ENCODE measurements at regions not wholly inside any gene's neighbourhood (a gene's known extent, or its start where the extent isn't known, plus 50 kb on each side); places are given as distances from the start of the nearest gene placed in this dataset.
"Not testable (repeated sequence)": the region's sequence is repeated elsewhere in the genome, so short reads cannot be mapped to it uniquely, and the experiment has no call there.

- TF ChIP-seq POLR2A (IDR thresholded peaks at IDR 0.05; ENCODE audit: low read length); GATA1 (IDR thresholded peaks at IDR 0.05; ENCODE audit: low read depth, low read length): not testable (repeated sequence)
Measured at GRCh38 chr2:87497135-87497534, 250.8 kb upstream of the PLGLB2 start.
